DMS53 treated with DMSO at 0.1 percent for 48 hours (cell line): ENCODE measurements at regions not wholly inside any gene's neighbourhood (a gene's known extent, or its start where the extent isn't known, plus 50 kb on each side); places are given as distances from the start of the nearest gene placed in this dataset.
"Not testable (repeated sequence)": the region's sequence is repeated elsewhere in the genome, so short reads cannot be mapped to it uniquely, and the experiment has no call there.

Source experiments
- DNase-seq: peaks from one replicate; lab custom pipeline; 2025; ENCODE audit not compliant: unreplicated experiment; lab: John Stamatoyannopoulos, UW

DNA sequence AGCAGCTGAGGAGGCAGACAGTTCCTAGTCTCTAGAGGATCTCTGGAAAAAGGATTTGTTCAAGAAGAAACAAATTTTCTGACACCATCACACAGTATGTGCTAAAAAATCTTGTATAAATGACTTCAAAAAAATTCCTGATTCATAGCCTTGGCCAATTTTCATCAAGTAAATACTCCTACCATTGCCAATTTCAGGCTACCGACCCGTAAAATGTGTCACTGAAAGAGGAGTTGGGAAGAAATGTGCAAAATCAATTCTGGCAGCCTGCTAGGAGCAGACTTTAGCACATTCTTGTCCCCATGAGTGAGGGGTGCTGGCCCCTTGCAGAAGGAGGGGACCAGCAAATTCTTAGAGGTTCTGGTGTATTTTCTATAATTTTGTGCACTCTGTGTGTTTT, 109.4 kb downstream of the TMEM30B start:
- DNase-seq, result no peak

DNA sequence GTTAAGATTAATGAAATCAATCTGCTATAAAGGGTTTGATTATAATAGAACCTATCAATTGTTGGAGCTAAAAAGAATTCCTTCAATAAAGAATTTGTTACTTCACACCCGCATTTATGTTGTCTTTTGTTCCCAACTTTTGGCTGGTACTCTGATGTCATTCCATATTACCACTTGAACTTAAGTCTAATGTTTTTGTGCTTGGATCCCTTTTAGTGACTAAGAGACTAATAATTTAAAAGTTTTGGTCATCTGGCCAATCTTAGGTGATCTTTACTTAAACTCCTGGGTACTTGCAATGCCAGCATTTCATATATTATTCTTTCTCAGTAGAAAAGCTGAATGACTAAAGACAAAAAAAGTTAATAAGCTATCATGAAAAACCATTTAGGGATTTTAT, 113.0 kb downstream of the TMEM30B start:
- no peak for DNase-seq

DNA sequence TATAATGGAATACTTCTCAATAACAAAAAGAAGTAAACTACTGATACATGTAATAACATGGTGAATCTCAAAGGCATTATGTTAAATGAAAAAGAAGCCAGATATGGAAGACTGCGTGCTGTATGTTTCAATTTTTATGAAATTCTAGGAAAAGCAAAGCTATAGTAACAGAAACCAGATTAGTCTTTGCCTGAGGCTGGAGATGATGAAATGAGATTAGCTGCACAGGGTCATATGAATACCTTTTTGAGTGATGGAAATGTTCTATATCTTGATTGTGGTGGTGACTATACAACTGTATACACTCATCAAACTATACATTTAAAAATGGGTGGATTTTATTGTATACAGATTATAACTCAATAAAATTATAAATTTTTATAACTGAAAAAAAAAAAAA, 113.5 kb downstream of the TMEM30B start:
- no peak for DNase-seq

DNA sequence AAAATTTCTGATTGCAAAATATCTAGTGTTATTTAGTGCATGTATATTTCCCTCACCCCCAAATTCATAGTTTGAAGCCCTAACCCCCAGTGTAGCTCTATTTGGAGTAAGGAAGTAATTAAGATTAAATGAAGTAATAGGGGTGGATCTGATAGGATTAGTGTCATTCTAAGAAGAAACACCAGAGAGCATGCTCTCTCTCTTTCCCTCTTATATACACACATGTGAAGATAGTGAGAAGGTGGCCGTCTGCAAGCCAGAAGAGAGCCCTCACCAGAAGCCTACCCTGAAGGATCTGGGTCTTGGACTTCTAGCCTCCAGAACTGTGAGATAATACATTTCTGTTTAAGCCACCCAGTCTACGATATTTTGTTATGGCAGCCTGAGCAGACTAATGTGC, 120.3 kb downstream of the TMEM30B start:
- no peak for DNase-seq

DNA sequence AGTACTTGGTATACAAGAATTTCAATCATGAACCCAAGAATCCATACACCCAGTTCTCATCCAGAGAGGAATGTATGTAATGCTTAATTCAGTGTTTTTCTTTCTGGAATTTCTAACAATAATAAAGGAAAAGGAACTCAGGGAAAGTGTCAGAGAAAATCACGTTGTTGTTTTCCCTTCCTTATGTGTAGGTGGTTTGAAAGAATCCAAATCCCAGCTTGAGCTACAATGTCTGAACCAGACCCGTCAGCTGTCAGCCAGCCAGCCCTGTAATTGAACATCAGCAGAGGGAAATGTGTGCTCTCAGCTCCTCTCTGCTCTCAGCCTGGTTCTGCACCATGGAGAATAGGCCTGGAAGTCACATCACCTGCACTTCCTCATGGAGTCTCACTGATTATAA, 126.5 kb downstream of the TMEM30B start:
- DNase-seq, result no peak

DNA sequence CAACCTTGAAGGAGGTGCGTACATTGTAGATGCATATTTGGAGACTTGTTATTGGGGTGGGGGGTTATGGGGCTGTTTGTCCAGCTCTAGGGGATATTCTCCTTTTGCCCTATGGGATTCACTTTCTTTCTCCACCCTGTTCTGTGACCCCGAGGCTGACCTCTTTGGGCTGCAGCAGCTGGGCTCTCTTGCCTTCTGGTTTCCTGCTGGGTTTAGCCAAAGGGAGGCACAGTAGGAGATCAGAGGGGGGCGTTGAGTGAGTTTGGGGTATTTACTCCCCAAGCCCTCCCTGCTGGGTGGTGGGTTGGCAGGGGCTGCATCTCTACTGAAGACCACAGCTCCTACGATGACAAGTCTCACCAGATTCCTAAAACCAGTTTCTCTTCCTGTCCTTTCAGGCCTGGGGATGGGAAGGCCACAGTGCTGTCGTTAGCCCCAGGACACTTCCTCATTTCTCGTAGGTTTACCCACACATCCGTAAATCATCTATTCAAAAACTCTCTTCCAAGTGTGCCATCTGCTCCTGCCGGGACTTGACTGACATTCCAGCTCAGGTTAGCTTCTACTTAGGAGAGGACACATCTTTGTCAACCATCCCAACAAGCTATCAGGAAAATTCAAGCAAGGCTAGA, 127.1 kb downstream of the TMEM30B start:
- no peak for DNase-seq

DNA sequence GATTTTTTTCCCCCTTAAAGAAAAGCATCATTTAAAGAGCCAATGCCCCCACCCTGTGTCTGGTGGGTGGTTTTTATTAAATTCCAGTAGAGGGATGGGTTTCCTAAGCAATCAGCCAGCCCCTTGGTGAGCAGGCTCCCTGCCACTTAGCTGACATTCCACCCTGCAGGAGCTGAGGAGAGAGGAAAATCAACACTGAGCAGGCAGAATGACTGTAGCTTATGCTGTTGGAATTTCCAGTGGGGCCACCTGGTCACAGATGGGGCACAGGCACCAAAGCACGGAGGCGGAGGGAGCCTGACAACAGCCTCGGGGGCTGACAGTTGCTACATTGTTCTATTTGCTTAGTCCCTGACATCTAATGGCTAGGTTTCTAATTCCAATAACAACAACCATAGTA, 127.7 kb downstream of the TMEM30B start:
- no peak for DNase-seq

DNA sequence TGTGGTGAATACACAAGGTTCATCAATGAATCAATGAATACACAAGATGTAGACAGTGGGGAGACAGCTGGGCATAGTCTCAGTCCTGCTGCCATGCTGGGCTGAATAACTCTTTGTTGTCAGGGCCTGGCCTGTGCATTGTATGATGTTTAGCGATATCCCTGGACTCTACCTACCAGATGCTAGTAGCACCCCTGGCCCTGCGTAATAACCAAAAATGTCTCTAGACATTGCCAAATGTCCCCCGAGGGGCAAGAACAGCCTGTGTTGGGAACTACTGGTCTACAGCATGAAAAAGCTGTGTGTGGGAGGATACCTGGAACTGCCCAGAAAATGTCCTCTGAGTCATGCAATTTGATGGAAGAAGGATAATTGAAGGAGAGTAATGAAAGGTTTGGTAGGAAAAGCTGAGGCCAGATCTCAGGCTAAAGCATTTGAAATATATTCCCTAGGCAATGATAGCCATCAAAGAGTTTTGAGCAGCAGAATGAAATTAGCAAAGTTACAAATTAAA, 128.2 kb downstream of the TMEM30B start:
- no peak for DNase-seq

DNA sequence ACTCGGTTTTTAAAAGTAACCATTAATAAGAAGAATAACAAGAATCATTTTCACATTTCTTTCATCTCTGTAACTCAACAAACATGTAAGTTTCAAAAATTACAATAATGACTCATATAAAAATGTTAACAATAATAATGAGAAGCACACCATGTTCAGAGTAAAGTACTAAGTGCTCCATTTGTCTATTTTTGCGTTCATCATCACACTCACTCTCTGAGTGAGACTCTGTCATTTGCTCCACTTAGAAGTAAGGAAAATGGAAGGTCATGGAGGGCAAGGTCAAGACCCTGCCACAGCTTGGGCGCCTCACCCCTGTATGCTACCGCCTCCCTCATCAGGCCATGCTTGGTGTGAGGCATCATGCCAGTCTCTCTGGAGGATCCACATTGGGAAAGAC, 129.9 kb downstream of the TMEM30B start:
- no peak for DNase-seq

DNA sequence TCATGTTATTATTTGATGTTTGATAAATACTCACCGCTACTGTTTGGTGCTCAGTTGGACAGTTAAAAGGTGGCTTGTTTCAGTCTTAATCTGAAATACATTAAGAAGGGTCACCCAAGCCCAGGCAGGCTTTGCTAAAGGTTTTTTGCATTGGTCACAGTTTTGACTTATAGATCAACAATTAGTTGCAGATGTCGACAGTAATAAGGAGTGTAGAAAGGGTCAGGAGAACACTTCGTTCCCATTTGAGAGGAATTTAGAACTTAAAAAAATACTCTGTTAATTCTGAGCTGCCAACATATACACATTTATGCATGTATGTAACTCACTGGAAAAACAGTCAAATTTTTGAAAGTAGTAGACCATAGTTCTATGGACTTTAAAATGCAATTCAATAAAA, 130.3 kb downstream of the TMEM30B start:
- no peak for DNase-seq

DNA sequence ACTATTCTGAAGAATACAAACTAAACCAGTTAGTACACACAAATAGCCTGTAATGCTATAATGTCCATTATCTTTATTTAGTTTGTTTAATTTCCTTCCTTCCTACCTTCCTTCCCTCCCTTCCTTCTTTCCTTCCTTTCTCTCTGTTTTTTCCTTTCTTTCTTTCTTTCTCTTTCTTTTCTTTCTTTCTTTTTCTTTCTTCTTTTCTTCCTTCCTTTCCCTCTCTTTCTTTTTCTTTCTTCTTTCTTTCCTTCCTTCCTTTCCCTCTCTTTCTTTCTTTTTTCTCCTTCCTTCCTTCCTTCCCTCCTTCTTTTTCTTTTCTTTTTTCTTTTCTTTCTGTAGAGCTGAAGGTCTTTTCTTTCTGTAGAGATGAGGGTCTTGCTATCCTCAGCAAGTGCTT, 131.2 kb downstream of the TMEM30B start:
- no peak for DNase-seq

DNA sequence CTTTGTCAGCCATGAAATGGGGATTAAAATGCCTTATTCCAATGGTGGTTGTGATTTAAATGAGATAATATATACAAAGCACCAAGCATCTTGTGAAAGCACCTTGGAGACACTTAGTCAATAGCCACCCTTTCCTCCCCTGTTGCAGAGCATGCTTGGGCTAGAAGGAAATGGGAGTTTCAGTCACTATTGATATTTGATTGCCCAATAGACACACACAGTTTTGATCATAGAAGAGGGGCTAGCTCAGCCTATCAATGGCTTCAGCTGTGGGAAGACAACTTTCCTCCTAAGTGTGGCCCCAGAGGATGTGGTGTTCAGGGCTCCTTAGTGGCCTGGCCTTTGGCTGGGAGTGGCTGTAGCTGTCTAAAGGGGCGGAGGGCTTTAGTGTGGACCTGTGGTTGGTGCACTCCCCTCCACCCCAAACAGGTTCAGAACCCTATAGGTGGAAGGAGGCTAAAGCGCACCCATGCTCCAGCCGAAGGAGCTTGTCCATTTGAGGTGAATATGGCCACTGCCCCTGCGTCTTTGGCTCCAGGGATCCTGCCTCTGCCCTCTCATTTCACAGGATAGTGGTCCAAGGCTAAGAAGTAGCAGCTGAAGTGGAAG, 132.3 kb downstream of the TMEM30B start:
- DNase-seq, result no peak

DNA sequence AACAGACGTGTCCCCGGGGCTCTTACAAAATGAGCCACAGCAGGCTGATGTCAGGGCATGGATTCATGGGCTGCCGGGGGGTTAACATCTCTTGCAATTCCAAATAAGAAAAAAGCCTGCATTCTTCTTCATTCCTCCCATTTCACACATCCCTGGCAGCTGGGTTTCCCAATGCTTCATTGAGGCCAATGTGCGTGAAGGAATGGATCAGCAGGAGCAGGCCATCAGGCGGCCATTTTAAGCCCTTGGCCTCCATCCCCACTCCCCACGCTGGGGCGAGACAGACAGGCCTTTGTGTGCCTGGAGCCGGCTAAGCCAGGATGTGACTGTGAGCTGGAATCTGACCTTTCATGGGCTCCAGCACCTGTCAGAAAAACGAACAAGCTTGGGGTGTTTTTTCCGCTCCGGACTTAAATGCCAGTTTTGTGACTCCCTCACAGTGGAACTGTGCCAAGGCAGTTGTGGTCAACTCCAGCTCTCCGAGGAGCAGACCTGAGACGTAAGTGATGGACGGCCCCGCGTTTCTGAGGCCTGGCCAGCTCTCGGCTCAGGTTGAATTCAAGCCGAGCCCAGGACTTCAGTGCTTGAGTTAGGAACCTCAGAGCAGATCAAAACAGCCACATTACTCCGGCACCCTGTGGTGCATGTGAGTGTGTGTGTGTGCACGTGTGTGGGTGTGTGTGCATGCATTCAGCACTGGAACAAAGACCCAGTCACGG, 133.1 kb downstream of the TMEM30B start:
- no peak for DNase-seq

DNA sequence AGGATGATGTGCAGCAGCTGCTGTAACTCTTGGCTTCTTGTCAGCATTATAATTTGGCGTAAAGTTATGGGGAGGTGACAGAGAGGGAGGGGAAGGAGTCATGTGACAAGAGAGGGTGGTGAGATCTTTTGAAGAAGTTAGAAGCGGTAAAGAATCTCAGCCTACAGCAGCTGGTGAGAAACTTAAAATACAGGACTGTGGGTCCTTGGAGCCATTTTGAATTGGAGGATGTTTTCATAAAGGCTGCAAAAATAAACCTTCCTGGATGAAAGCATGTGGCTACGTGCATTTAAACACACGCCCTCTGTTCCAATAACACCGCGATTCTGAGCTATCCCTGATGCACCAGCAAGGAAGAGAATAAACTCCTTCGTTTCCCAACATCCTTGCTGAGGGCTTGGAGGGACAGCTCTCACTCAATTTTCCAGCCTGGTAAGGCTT, 133.7 kb downstream of the TMEM30B start:
- DNase-seq, result no peak

DNA sequence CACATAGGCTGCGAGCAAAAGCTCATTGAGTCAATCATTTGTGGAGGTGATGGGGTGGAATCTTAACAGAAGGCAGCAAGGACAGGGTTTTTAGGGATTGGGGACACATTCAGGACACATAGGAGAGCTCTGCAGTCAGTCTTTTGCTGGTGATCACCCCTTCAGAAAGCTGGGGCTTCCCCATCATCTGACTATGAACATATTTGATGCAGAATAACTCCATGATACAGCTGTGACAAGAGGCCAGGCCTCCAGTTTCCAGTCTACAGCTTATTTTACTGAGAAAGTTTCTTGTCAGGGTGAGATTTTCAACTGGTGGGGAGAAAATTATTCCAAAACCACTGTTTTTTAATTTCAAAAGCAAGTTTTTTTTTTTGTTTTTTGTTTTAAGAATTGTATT, 134.2 kb downstream of the TMEM30B start:
- no peak for DNase-seq

DNA sequence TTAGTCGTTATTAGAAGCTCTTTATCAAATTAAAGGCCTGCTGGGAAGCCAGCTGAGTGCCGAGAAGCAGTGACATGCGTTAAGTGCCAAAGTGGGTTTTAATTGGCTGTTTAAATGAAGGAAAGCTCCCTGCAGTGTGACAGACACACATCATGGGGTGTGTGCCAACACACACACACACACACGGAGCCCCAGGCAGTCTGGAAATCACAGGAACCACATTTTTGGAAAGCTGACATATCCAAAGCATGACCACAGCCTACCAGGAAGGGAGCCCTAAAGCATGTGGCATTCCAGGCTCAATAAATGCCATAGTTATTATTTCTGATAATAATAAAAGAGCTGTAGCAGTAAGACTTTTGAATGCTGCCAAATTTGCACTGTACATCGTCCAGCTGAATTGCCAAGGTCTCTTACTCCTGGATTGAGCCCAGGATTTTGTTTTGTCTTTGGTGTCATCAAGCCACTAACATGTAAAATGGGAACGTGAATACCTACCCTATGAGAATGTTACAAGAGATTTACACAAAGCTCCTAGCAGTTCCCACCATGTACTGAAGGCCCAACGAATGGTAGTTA, 135.1 kb downstream of the TMEM30B start:
- no peak for DNase-seq

DNA sequence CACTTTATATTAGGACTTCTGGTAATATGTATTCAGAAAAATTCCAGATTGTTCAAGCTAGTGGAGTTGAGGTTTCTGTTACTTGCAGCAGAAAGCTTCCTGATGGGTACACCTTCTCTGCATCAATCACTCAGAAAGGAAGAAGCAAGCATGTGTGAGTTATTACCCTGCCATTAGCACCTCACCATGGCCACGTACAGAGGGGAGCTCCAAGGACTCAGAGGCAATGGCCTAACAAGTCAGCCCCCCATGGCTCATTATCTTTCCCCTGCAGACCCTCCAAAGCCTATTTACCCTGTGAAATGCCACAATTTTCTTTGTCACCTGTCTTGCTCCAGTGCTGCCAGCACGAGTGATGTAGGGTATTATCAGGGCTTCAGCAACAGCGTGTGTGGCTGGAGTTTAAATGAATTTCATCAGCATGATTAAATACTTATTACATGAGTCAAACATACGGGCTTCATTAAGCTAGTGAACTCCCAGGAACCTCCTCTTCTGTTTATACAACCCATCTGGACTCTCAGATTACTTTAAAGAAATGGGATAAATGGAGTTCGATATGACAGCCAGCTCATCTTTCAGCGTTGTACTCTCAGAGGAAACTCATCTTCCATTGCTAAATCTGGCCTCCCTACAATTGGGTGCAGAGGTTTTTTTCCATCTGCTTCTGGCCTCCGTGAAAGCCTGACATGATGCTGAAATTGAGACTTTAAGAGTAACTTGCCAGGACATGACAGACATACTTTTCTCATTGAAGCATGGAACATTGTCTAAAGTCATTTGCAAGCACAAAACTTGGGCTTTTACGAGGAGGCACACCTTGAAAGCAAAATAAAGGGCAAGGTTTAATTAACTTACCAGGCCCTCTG, 135.9 kb downstream of the TMEM30B start:
- no peak for DNase-seq

DNA sequence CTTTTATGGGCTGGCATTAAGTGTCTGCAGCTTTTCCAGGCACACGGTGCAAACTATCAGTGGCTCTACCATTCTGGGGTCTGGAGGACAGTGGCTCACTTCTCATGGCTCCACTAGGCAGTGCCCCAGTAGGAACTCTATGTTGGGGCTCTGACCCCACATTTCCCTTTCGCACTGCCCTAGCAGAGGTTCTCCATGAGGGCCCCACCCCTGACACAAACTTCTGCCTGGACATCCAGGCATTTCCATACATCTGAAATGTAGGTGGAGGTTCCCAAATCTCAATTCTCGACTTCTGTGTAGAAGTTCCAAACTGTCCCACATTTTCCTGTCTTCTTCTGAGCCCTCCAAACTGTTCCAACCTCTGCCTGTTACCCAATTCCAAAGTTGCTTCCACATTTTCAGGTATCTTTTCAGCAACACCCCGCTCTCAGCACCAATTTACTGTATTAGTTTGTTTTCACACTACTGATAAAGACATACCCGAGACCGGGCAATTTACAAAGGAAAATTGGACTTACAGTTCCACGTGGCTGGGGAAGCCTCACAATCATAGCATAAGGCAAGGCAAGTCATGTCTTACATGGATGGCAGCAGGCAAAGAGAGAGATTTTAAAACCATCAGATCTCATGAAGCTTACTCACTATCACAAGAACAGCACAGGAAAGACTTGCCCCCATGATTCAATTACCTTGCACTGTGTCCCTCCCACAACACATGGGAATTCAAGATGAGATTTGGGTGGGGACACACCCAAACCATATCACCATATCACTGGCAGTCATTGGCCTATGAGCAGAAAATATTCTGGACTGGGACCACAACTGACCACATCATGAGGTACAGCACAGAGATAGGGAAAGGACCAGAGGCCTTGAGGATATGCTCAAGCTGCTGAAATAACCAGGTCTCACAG, 136.8 kb downstream of the TMEM30B start:
- not testable (repeated sequence) for DNase-seq

DNA sequence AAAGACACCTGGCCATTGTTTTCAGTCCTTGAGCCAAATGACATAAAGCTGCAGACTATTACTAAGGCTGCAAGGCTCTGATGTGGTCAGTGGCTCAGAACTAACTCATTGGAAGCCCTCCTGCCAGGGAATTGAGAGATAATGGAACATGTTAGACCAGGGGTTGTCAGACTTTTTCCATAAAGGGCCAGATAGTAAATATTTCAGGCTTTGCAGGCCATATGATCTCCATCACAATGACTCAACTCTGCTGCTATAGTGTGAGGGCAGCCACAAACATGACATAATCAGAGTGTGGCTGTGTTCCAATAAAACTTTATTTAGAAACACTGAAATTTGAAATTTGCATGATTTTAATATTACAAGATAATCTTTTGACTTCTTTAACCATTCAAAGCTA, 140.3 kb downstream of the TMEM30B start:
- no peak for DNase-seq

DNA sequence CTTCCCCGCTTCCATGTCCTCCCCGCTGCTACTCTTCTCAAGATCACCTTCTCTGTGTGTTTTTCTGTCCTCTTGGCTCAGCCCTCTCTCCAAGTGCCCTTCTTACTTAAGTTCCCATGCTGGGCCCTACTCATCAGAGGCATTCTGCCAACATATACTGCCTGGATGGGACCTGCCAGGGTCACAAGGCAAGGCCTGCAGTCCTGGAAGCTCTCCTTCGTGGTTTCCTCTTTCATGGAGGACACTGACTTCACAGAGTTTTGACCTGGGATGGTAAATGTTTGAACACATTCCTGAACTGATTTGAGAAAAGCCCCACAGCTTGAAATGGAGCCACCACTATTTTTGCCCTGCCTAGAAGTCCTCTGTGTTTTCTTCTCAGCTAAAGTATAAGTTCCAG, 140.9 kb downstream of the TMEM30B start:
- DNase-seq, result no peak
